Loucy (cell line): ENCODE measurements at regions not wholly inside any gene's neighbourhood (a gene's known extent, or its start where the extent isn't known, plus 50 kb on each side); places are given as distances from the start of the nearest gene placed in this dataset.

ENCODE experiments used
- CTCF ChIP-seq: fragments of 200-600 bp; sonication (generic); conservative IDR thresholded peaks from 2 replicates; pipeline ENCODE4 v1.5.1; 2014; ENCODE audit warnings: mild to moderate bottlenecking, antibody characterized with exemption, low read length
- EZH2phosphoT487 ChIP-seq: fragments of 200-600 bp; IDR thresholded peaks from 2 replicates; pipeline ENCODE4 v1.6.1; 2018; ENCODE audit warnings: antibody characterized with exemption, mild to moderate bottlenecking, moderate library complexity, borderline replicate concordance

GRCh38 chr3:182244222-182244971 lies 532.7 kb downstream of the SOX2 start:
- no peak for TF ChIP-seq CTCF
- TF ChIP-seq EZH2phosphoT487 = no peak
